KMS-11 (cell line): ENCODE measurements at regions not wholly inside any gene's neighbourhood (a gene's known extent, or its start where the extent isn't known, plus 50 kb on each side); places are given as distances from the start of the nearest gene placed in this dataset.

Source experiments
- H2AFZ ChIP-seq: fragments of 200-600 bp; sonication (generic); 2 replicates; pipeline ENCODE4 v1.6.1; 2016; ENCODE audit warnings: antibody characterized with exemption, mixed run types, low read depth
- H3K27ac ChIP-seq: fragments of 200-600 bp; sonication (generic); 2 replicates; pipeline ENCODE4 v1.6.1; 2016; ENCODE audit warnings: mild to moderate bottlenecking, mixed run types
- H3K27me3 ChIP-seq: fragments of 200-600 bp; sonication (generic); 2 replicates; pipeline ENCODE4 v1.6.1; 2017; ENCODE audit warnings: mild to moderate bottlenecking, low read depth, mixed run types, moderate library complexity; ENCODE audit not compliant: insufficient read depth
- H3K36me3 ChIP-seq: fragments of 200-600 bp; sonication (generic); 2 replicates; pipeline ENCODE4 v1.6.1; 2017; ENCODE audit warnings: mild to moderate bottlenecking, mixed run types; ENCODE audit not compliant: insufficient read depth
- H3K4me1 ChIP-seq: fragments of 200-600 bp; sonication (generic); 2 replicates; pipeline ENCODE4 v1.6.1; 2016; ENCODE audit warnings: mild to moderate bottlenecking, low read depth, mixed run types; ENCODE audit not compliant: poor library complexity, severe bottlenecking
- H3K4me2 ChIP-seq: fragments of 200-600 bp; sonication (generic); 2 replicates; pipeline ENCODE4 v1.7.0; 2016; ENCODE audit warnings: mild to moderate bottlenecking, mixed run types
- H3K4me3 ChIP-seq: fragments of 200-600 bp; sonication (generic); IDR thresholded peaks from 2 replicates; pipeline ENCODE4 v1.6.1; 2017; ENCODE audit warnings: low read depth, low read length, mixed read lengths; ENCODE audit not compliant: insufficient read depth
- H3K79me2 ChIP-seq: fragments of 200-600 bp; sonication (generic); 2 replicates; pipeline ENCODE4 v1.6.1; 2016; ENCODE audit warnings: low read depth, mixed run types; ENCODE audit not compliant: insufficient read depth
- H3K9ac ChIP-seq: fragments of 200-600 bp; sonication (generic); 2 replicates; pipeline ENCODE4 v1.6.1; 2016; ENCODE audit warnings: mild to moderate bottlenecking, mixed run types
- H4K20me1 ChIP-seq: fragments of 200-600 bp; sonication (generic); 2 replicates; pipeline ENCODE4 v1.6.1; 2016; ENCODE audit warnings: mild to moderate bottlenecking, mixed run types; ENCODE audit not compliant: insufficient read depth
- CTCF ChIP-seq: fragments of 200-600 bp; sonication (generic); conservative IDR thresholded peaks from 2 replicates; pipeline ENCODE4 v1.6.1; 2017; ENCODE audit warnings: low read depth, mild to moderate bottlenecking, antibody characterized with exemption, low read length, moderate library complexity, mixed read lengths

- TF ChIP-seq CTCF: no peak
- no peaks in the 10 kb centered on the region for H3K4me1 ChIP-seq
- H2AFZ ChIP-seq: no peak overlapping the region
Observed at GRCh38 chr12:25308756-25309155, 58.0 kb upstream of the KRAS start.

GRCh38 chr12:25307818-25308217 is 57.1 kb upstream of the KRAS start:
- Histone ChIP-seq H3K4me2 (no peak overlapping the region), H3K4me3 (no peak overlapping the region), H3K36me3 (no peaks in the 10 kb centered on the region), H4K20me1 (no peaks in the 10 kb centered on the region), H3K4me1 (no peaks in the 10 kb centered on the region), H3K79me2 (no peaks in the 10 kb centered on the region), H3K27ac (no peak overlapping the region), H3K27me3 (no peaks in the 10 kb centered on the region), H3K9ac (no peak overlapping the region), H2AFZ (no peak overlapping the region)
- no peak for TF ChIP-seq CTCF

More at GRCh38 chr12:25308756-25309155, 58.0 kb upstream of the KRAS start:
- no peaks in the 10 kb centered on the region for H4K20me1 ChIP-seq
- H3K4me3 ChIP-seq: no peak overlapping the region
- no peaks in the 10 kb centered on the region for H3K36me3 ChIP-seq
- no peaks in the 10 kb centered on the region for H3K79me2 ChIP-seq
- no peak overlapping the region for H3K9ac ChIP-seq
- H3K27ac ChIP-seq: no peak overlapping the region
- H3K4me2 ChIP-seq: no peak overlapping the region
- H3K27me3 ChIP-seq: no peaks in the 10 kb centered on the region

GRCh38 chr12:25301798-25302197 is 51.1 kb upstream of the KRAS start:
- H2AFZ ChIP-seq: no peak overlapping the region
- no peak for TF ChIP-seq CTCF
- H3K4me1 ChIP-seq: no peaks in the 10 kb centered on the region
- no peak overlapping the region for H3K4me3 ChIP-seq
- no peak overlapping the region for H3K4me2 ChIP-seq
- no peaks in the 10 kb centered on the region for H3K79me2 ChIP-seq
- no peaks in the 10 kb centered on the region for H3K36me3 ChIP-seq
- H3K27ac ChIP-seq: no peak overlapping the region
- H3K27me3 ChIP-seq: no peaks in the 10 kb centered on the region
- H3K9ac ChIP-seq: no peak overlapping the region
- H4K20me1 ChIP-seq: no peaks in the 10 kb centered on the region
